ENCODE measurements at regions not wholly inside any gene's neighbourhood (a gene's known extent, or its start where the extent isn't known, plus 50 kb on each side); places are given as distances from the start of the nearest gene placed in this dataset.

- TF ChIP-seq ZFX (IDR thresholded peaks at IDR 0.05), result no peak
- no peak for TF ChIP-seq CTCF (IDR thresholded peaks at IDR 0.05 in 2 of 3, conservative IDR thresholded peaks at IDR 0.05 in 1 of 3; ENCODE audit: borderline replicate concordance in 1 of 3, insufficient read depth in 1 of 3, low read depth in 2 of 3, low read length in 2 of 3)
- TF ChIP-seq FOSL1 (IDR thresholded peaks at IDR 0.05; ENCODE audit: low read depth), result no peak
- TF ChIP-seq CBX3 (IDR thresholded peaks at IDR 0.05; ENCODE audit: low read depth), result no peak
- TF ChIP-seq POLR2AphosphoS5 (IDR thresholded peaks at IDR 0.05; ENCODE audit: low read depth, low read length), result no peak
- no peak for TF ChIP-seq ELF1 (IDR thresholded peaks at IDR 0.05; ENCODE audit: borderline replicate concordance, low read depth)
- TF ChIP-seq SP1 (IDR thresholded peaks at IDR 0.05; ENCODE audit: low read depth), result no peak
- no peak for TF ChIP-seq SIN3A (IDR thresholded peaks at IDR 0.05; ENCODE audit: low read depth)
These were observed 163.2 kb upstream of the P2RY1 start for GRCh38 chr3:152671446-152672319.
